A673 (cell line): ENCODE measurements at regions not wholly inside any gene's neighbourhood (a gene's known extent, or its start where the extent isn't known, plus 50 kb on each side); places are given as distances from the start of the nearest gene placed in this dataset.

Experiments
- CTCF ChIP-seq: fragments of 300-800, 200-600 bp; sonication (generic); conservative IDR thresholded peaks from 2 replicates; pipeline ENCODE4 v1.5.1; 2017; ENCODE audit warnings: low read depth, mild to moderate bottlenecking, antibody characterized with exemption, low read length, moderate library complexity, mixed read lengths
- EZH2 ChIP-seq: fragments of 200-600 bp; sonication (generic); IDR thresholded peaks from 2 replicates; pipeline ENCODE4 v1.6.1; 2017; ENCODE audit warnings: borderline replicate concordance, low read depth, mild to moderate bottlenecking, mixed read lengths, antibody characterized with exemption, low read length; ENCODE audit not compliant: poor library complexity, severe bottlenecking

- TF ChIP-seq CTCF (no peak), EZH2 (no peak)
Measured at GRCh38 chr17:31721291-31722025, 137.6 kb downstream of the COPRS start.
